ENCODE measurements at regions not wholly inside any gene's neighbourhood (a gene's known extent, or its start where the extent isn't known, plus 50 kb on each side); places are given as distances from the start of the nearest gene placed in this dataset.
"Not testable (repeated sequence)": the region's sequence is repeated elsewhere in the genome, so short reads cannot be mapped to it uniquely, and the experiment has no call there.

GRCh38 chr5:87105577-87105976 lies 162.1 kb upstream of the RASA1 start:
- no peak for DNase-seq (ENCODE audit: low read depth)

- DNase-seq (ENCODE audit: low read depth) = no peak
Measured at GRCh38 chr5:87109746-87110145, 157.9 kb upstream of the RASA1 start.

- no peak for DNase-seq (ENCODE audit: low read depth)
Measured at GRCh38 chr5:87110721-87111120, 157.0 kb upstream of the RASA1 start.

GRCh38 chr5:87113861-87114260 lies 153.8 kb upstream of the RASA1 start:
- peak; percentile 85 for DNase-seq (ENCODE audit: low read depth)

GRCh38 chr5:87114631-87115030 lies 153.1 kb upstream of the RASA1 start:
- no peak for DNase-seq (ENCODE audit: low read depth)

- no peak for DNase-seq (ENCODE audit: low read depth)
Measured at GRCh38 chr5:87115839-87116364, 151.8 kb upstream of the RASA1 start.

DNA sequence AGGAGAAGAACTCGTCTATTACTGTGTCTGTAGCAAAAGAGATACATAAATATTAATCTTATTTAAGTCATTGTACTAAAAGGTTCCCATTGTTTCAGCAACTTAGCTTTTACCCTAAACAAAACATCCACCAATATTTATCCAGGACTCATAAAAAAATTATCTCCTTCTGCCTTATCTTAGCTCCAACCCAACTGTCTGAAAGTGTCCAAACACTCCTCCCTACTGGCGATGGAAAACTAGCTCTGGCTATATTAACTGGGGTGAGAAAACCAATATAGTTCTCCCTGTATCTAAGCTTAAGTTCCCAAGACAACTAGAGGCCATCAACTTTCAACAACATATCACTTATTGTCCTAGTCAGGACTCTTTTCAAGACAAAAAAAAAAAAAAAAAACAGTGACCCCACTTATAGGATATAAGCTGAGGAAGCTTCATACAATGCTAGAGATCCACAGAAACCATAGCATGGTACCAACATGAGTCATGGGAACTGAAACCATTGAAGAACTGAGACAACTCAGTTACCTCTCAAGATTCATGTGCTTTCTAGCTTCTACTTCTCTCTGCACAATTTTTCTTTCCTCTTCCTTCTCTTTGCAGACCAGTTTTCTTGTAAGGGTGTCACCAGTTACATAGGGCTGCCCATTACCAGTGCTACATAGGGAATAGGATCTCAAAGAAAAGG lies 150.7 kb upstream of the RASA1 start:
- peak; percentile 8 for DNase-seq (ENCODE audit: low read depth)

GRCh38 chr5:87119588-87119987 lies 148.1 kb upstream of the RASA1 start:
- no peak for DNase-seq (ENCODE audit: low read depth)

DNA sequence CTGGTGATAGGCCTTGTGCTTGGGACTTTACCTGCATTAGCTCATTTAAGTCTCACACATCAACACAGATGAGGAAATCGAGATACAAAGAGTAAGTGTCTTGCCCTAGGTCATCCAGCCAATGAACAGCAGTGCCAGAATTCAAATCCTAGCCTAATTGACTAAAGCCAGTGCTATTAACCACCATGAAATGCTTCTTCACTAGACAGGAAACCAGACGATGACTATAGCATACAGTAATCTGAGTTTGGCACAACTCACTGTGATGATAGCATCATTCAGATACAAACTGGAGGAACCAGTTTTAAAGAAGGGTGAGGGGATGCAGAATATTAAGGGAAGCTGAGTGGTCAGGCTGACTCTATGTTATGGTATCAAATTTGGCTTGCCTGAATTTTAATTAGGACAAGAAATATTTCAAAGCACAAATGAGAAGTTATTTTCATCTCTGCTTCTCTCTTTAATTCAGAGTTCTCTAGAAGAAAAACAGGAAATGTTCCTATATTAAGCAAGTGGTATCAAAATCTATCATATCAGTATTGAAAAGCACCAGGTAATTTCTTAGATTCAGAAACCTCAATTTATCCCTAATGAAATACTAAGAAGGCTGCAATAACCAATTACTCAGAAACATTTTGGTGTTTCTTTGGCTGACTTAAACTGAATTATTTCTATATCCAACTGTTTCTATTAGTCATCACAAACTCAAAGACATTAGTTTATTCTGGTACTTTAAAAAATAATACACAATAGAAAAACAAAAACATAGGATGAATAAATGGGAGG lies 147.0 kb upstream of the RASA1 start:
- peak; percentile 87 for DNase-seq (ENCODE audit: low read depth)

- DNase-seq (ENCODE audit: low read depth) = peak; percentile 90
Measured at GRCh38 chr5:87121304-87122150, 146.2 kb upstream of the RASA1 start.

GRCh38 chr5:87122151-87122977 lies 145.3 kb upstream of the RASA1 start:
- no peak for DNase-seq (ENCODE audit: low read depth)

- DNase-seq (ENCODE audit: low read depth) = no peak
Measured at GRCh38 chr5:87125766-87126165, 141.9 kb upstream of the RASA1 start.

DNA sequence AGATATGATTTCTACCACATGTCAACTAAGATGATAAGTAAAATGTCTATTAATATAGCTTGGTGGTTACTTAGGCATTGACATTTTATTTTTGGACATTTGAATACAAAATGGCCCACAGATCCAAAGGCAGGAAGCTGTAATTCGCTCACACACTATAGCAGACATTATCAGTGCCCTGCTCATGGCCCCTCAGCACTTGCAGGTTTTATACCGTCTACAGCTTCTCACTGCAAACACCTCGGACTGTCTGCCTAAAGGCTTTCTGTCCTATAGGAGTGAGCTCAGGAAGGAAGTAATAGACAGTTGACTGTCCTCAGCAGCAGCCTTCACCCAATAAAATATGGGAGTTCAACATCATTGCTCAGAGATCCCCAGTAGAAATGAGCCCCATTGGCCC lies 140.8 kb upstream of the RASA1 start:
- no peak for DNase-seq (ENCODE audit: low read depth)

- DNase-seq (ENCODE audit: low read depth) = peak; percentile 59
Measured at GRCh38 chr5:87127426-87127825, 140.3 kb upstream of the RASA1 start.

GRCh38 chr5:87127956-87128687 lies 139.6 kb upstream of the RASA1 start:
- DNase-seq (ENCODE audit: low read depth) = no peak

DNA sequence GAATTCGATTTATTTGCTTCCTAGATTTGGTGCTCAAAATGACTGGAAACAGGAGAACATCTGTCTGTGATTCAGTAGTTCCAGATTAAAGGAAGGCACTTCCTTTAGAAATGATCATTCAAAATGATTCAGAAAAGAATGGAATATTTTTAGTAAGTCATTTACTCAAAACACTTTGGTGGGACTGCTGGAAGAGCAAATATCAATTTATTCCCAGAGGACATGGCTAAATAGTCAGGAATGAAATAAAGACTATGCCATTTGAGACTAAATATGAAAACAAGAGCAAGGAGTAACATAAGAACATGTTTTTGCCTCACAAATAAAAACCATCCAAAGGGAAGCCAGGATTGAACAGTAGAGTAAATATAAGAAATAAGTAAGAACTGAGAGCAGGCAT lies 138.6 kb upstream of the RASA1 start:
- no peak for DNase-seq (ENCODE audit: low read depth)

- DNase-seq (ENCODE audit: low read depth) = no peak
Measured at GRCh38 chr5:87132696-87133095, 135.0 kb upstream of the RASA1 start.

GRCh38 chr5:87134513-87134912 lies 133.2 kb upstream of the RASA1 start:
- not testable (repeated sequence) for DNase-seq (ENCODE audit: low read depth)

GRCh38 chr5:87136096-87136495 lies 131.6 kb upstream of the RASA1 start:
- DNase-seq (ENCODE audit: low read depth) = no peak

GRCh38 chr5:87136733-87137132 lies 130.9 kb upstream of the RASA1 start:
- DNase-seq (ENCODE audit: low read depth) = no peak

GRCh38 chr5:87137283-87137682 lies 130.4 kb upstream of the RASA1 start:
- DNase-seq (ENCODE audit: low read depth) = no peak

All from amniotic epithelial cell (primary cell).